ENCODE measurements at regions not wholly inside any gene's neighbourhood (a gene's known extent, or its start where the extent isn't known, plus 50 kb on each side); places are given as distances from the start of the nearest gene placed in this dataset.

DNA sequence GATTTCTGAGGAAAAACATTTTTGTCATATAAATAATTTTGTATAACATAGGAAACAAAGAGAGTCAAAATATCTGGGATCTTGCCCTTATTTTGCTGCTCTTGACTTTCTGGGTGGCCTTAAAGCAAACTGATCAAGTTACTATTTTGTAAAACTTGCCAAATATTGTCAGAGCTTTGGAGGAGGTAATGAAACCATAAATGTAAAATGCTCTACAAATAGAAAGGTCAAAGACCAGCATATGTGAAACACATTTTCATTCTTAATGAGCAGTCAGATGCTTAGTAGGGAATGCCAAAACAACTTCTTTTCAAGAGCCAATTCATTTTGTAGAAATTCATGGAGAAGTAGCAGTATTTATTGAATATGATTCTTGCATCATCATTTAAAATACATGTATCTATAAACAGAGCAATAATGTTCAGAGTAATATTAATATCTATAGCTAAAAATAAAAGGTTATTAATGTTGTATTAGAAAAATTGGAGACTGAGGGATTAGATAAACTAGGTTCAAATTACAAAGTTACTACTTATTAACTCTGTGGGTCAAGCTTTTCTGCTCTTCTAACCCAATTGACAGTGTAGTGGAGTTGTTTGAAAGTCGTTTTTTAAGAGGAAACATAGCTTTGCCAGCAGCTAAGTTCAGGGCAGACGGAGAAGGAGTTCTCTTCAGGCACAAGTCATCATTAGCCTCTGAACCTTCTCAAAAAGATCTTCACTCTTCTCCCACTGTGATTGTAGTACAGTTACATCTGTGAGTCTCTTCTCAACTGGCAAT, 2053.1 kb downstream of the EFNA5 start:
- TF ChIP-seq BHLHE40 (IDR thresholded peaks at IDR 0.05; ENCODE audit: borderline replicate concordance) (no peak), SP1 (IDR thresholded peaks at IDR 0.05) (no peak), FOXK2 (IDR thresholded peaks at IDR 0.05) (no peak)

Data from HEK293T (cell line).